ENCODE measurements at regions not wholly inside any gene's neighbourhood (a gene's known extent, or its start where the extent isn't known, plus 50 kb on each side); places are given as distances from the start of the nearest gene placed in this dataset.

DNA sequence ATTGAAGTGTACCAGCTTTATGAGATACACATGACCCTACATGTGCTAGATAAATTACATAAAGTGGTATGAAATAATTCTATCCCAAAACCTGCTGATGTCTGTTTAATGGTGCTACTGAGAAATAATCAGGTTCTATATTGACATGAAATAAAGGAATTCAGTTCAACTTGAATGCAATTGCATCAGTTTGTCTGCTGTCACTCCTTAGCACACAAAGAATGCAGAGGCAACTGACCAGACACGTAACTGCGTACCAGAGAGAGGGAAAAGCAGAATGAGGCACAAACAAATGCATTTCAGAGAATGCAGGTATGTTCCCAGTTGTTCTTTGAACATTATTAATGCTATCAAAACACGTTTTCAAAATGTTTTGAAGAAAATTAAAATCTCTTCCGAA is 98.8 kb upstream of the AGR3 start:
- TF ChIP-seq HDAC2 (CRISPR knock-in tag; IDR thresholded peaks at IDR 0.05) (no peak), REPIN1 (CRISPR knock-in tag; IDR thresholded peaks at IDR 0.05; ENCODE audit: borderline replicate concordance, low read depth) (no peak), ZFP37 (CRISPR knock-in tag; IDR thresholded peaks at IDR 0.05; ENCODE audit: borderline replicate concordance) (no peak), MXD4 (CRISPR knock-in tag; IDR thresholded peaks at IDR 0.05) (no peak), RELA (CRISPR knock-in tag; IDR thresholded peaks at IDR 0.05) (no peak), ZNF337 (CRISPR knock-in tag; IDR thresholded peaks at IDR 0.05; ENCODE audit: borderline replicate concordance, low read depth) (no peak), MAFG (CRISPR knock-in tag; IDR thresholded peaks at IDR 0.05) (no peak), IRX3 (CRISPR knock-in tag; IDR thresholded peaks at IDR 0.05; ENCODE audit: borderline replicate concordance, low read depth) (no peak), TAF15 (IDR thresholded peaks at IDR 0.05; ENCODE audit: low read depth, low read length, poor library complexity, severe bottlenecking) (no peak), CEBPB (IDR thresholded peaks at IDR 0.05; ENCODE audit: borderline replicate concordance, low read depth, low read length) (no peak)

All from HepG2 (cell line).